CD4-positive, alpha-beta T cell (primary cell): ENCODE measurements at regions not wholly inside any gene's neighbourhood (a gene's known extent, or its start where the extent isn't known, plus 50 kb on each side); places are given as distances from the start of the nearest gene placed in this dataset.

Source experiments
- ATAC-seq: fragments of 200-7000 bp; cut with Tn5 transposase; one replicate; pipeline ENCODE4 v1.10.0; 2022; ENCODE audit warnings: mild to moderate bottlenecking; ENCODE audit not compliant: poor library complexity
- CTCF ChIA-PET: fragments of 350-600 bp; sonication (Branson Sonifier 250); formaldehyde crosslinking; loops from one replicate; lab custom pipeline; 2021; ENCODE audit warnings: antibody characterized with exemption, inconsistent platforms; lab: Charles Lee
- POLR2A ChIA-PET: fragments of 350-600 bp; sonication (Branson Sonifier 250); formaldehyde crosslinking; loops from one replicate; lab custom pipeline; 2021; ENCODE audit warnings: antibody characterized with exemption, inconsistent platforms; lab: Charles Lee
- DNase-seq, 14 experiments: peaks; one replicate each; pipeline ENCODE4 v3.0.0-alpha.2; 2013 to 2020; ENCODE audit warnings: mixed read lengths in 2 of 14
- H3K27ac ChIP-seq, 2 donors: one replicate each; pipeline versions ENCODE4 v1.5.1 to v1.7.0; 2013; ENCODE audit warnings: low read length in 2 of 2, low read depth in 1 of 2, mild to moderate bottlenecking in 1 of 2
- H3K27me3 ChIP-seq, 2 experiments: 1 replicate in 1 of 2; 2 replicates in 1 of 2; pipeline versions ENCODE4 v1.6.1 to v1.7.0; 2013; ENCODE audit warnings: low read length in 2 of 2, control low read depth in 1 of 2, mild to moderate bottlenecking in 1 of 2, moderate library complexity in 1 of 2; ENCODE audit not compliant: insufficient read depth in 2 of 2, control insufficient read depth in 1 of 2
- H3K36me3 ChIP-seq: one replicate; pipeline ENCODE4 v1.6.1; 2013; ENCODE audit warnings: low read length, control low read depth; ENCODE audit not compliant: insufficient read depth
- H3K4me1 ChIP-seq: one replicate; pipeline ENCODE4 v1.6.1; 2013; ENCODE audit warnings: low read length, control low read depth; ENCODE audit not compliant: insufficient read depth
- H3K4me3 ChIP-seq: one replicate; pipeline ENCODE4 v1.5.1; 2013; ENCODE audit warnings: mild to moderate bottlenecking, low read length, moderate library complexity
- H3K9me3 ChIP-seq, 2 experiments: 1 replicate in 1 of 2; 2 replicates in 1 of 2; pipeline versions ENCODE4 v1.6.1 to v1.7.0; 2013; ENCODE audit warnings: low read length in 2 of 2, mild to moderate bottlenecking in 2 of 2, control low read depth in 1 of 2, moderate library complexity in 1 of 2; ENCODE audit not compliant: control insufficient read depth in 1 of 2, insufficient read depth in 1 of 2
- H3K27ac Mint-ChIP-seq: one replicate; pipeline ENCODE4 v1.8.0; 2020; ENCODE audit warnings: mixed read lengths
- H3K27me3 Mint-ChIP-seq: one replicate; pipeline ENCODE4 v1.8.0; 2021; ENCODE audit warnings: mixed read lengths
- H3K36me3 Mint-ChIP-seq: one replicate; pipeline ENCODE4 v1.8.0; 2021; ENCODE audit warnings: low read depth, mixed read lengths
- H3K4me1 Mint-ChIP-seq: one replicate; pipeline ENCODE4 v1.8.0; 2021; ENCODE audit warnings: low read depth, mixed read lengths
- H3K4me3 Mint-ChIP-seq: one replicate; pipeline ENCODE4 v1.8.0; 2020; ENCODE audit warnings: mild to moderate bottlenecking, mixed read lengths
- H3K9me3 Mint-ChIP-seq: one replicate; pipeline ENCODE4 v1.8.0; 2020; ENCODE audit warnings: mixed read lengths
- intact Hi-C, 2 experiments: fragments of 100-400 bp; cut with DNase I in 1 of 2; cut with micrococcal nuclease in 1 of 2; formaldehyde crosslinking; loops; one replicate each; pipeline versions ENCODE4 v1.15.1 to v1.9.0; 2023 to 2025; cut with DNase I, micrococcal nuclease
- TF ChIP-seq, protein P1 (sequence below): fragments of 200-600 bp; IDR thresholded peaks from one replicate; pipeline ENCODE4 v1.8.0; 2022; ENCODE audit warnings: antibody characterized with exemption, mild to moderate bottlenecking

DNA sequence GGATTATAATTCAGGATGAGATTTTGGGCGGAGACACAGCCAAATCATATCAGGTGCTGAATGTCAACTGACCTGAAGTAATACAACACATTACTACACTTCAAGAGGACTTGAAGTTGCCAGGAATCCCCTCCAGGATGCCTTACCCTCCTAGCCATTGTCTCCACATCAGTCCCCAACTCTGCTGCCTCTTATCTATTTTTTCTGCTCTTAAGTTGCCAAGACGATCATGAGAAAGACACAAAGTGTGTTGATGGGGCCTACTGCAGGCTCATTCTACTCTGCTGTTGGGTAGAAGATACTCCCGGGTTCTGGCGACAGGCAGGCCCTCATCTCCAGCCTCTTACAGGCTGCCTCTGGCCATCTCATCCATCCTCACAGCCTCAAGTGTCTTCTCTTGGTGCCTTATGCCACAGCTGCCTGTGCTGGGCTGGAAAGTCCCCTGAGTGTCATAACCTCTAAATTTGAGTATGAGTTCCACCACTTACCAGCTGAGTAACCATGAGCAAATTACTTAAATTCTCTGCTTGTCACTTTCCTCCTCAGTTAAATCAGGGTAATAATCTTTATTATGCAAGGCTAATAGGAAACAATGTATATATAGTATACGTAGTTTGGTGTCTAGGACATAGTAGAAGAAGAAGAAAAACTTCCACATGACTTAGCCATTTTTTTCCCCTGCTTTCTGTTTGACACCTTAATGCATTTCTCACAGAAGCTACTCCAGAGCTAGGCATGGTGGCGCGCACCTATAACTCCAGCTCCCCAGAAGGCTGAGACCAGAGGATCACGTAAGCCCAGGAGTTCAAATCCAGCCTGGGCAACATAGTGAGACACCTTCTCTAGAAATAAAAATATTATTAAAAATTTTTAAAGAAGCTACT is 73.0 kb upstream of the SNX2 start:
- no peak overlapping the region for H3K27ac ChIP-seq
- no peaks in the 10 kb centered on the region for H3K4me1 ChIP-seq
- Mint-ChIP-seq H3K36me3 (no peaks in the 10 kb centered on the region), H3K9me3 (no peaks in the 10 kb centered on the region), H3K4me3 (no peak overlapping the region), H3K4me1 (no peaks in the 10 kb centered on the region), H3K27ac (no peak overlapping the region), H3K27me3 (no peaks in the 10 kb centered on the region)
- TF ChIP-seq, protein P1, sequence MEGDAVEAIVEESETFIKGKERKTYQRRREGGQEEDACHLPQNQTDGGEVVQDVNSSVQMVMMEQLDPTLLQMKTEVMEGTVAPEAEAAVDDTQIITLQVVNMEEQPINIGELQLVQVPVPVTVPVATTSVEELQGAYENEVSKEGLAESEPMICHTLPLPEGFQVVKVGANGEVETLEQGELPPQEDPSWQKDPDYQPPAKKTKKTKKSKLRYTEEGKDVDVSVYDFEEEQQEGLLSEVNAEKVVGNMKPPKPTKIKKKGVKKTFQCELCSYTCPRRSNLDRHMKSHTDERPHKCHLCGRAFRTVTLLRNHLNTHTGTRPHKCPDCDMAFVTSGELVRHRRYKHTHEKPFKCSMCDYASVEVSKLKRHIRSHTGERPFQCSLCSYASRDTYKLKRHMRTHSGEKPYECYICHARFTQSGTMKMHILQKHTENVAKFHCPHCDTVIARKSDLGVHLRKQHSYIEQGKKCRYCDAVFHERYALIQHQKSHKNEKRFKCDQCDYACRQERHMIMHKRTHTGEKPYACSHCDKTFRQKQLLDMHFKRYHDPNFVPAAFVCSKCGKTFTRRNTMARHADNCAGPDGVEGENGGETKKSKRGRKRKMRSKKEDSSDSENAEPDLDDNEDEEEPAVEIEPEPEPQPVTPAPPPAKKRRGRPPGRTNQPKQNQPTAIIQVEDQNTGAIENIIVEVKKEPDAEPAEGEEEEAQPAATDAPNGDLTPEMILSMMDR, result no peak
- no peak for ATAC-seq
- H3K27me3 ChIP-seq, result no peaks in the 10 kb centered on the region
- CTCF ChIA-PET, result no interaction called here
- POLR2A ChIA-PET, result interaction anchor here (0.6 kb wide), 1 partner anchor 13 kb away, joined by 4 read pairs; no protein-coding TSS in a partner anchor
- no peak overlapping the region for H3K4me3 ChIP-seq
- intact Hi-C loops, result loop anchor here in 1 of 2 experiments (5.0 to 10.0 kb wide), 2 partner anchors 293 to 910 kb away; no protein-coding TSS in a partner anchor
- no peaks in the 10 kb centered on the region for H3K9me3 ChIP-seq
- H3K36me3 ChIP-seq, result no peaks in the 10 kb centered on the region
- peak in 1 of 14 experiments; percentile 19 for DNase-seq

DNA sequence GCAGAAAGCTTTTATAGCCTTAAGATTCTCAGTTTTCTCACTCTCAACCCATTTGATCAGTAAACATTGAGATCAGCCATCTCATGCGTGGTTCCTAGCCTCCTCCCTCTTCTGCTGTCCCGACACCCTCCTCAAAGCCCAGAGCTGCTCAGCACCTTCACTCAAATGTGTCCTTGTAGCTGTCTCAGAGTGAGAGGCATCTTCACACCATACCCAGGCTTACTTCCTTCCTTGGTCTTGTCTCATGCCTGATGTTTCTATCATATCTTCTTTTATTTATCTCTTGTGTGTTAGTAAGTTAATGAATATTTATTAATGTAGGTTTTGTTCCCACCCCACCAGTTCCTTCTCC is 72.4 kb upstream of the SNX2 start:
- ChIA-PET CTCF (no interaction called here), POLR2A (interaction anchor here (0.6 kb wide), 1 partner anchor 13 kb away, joined by 4 read pairs; no protein-coding TSS in a partner anchor)
- Histone ChIP-seq H3K27ac (no peak overlapping the region), H3K27me3 (no peaks in the 10 kb centered on the region), H3K4me3 (no peak overlapping the region), H3K9me3 (no peaks in the 10 kb centered on the region), H3K4me1 (no peaks in the 10 kb centered on the region), H3K36me3 (no peaks in the 10 kb centered on the region)
- H3K36me3 Mint-ChIP-seq, result no peaks in the 10 kb centered on the region
- no peaks in the 10 kb centered on the region for H3K9me3 Mint-ChIP-seq
- H3K27ac Mint-ChIP-seq, result no peak overlapping the region
- TF ChIP-seq, protein P1, result no peak
- DNase-seq, result no peak
- H3K4me1 Mint-ChIP-seq, result no peaks in the 10 kb centered on the region
- no peak for ATAC-seq
- intact Hi-C loops, result loop anchor here in 1 of 2 experiments (5.0 to 10.0 kb wide), 2 partner anchors 292 to 910 kb away; no protein-coding TSS in a partner anchor
- H3K27me3 Mint-ChIP-seq, result no peaks in the 10 kb centered on the region
- no peak overlapping the region for H3K4me3 Mint-ChIP-seq

DNA sequence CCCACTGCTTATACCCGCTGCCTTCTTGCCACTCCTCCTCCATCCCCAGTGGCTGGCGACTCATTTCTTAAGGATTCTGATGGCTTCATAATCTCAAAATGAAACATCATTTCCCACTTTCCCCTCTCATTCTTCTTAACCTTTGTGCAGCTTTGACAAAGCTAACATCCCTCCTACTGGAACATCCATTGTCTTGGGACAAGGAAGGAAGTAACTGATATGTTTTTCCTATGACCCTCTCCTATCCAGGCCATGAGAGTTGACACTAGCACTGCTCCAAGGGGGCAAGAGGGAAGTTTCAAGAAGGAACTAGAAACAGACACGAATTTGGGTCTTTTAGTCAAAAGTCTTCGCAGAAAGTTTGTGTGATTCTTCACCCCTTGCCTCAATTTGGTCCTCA is 71.7 kb upstream of the SNX2 start:
- no peak overlapping the region for H3K4me3 Mint-ChIP-seq
- Histone ChIP-seq H3K27ac (no peak overlapping the region), H3K27me3 (no peaks in the 10 kb centered on the region), H3K4me1 (no peaks in the 10 kb centered on the region), H3K4me3 (no peak overlapping the region), H3K36me3 (no peaks in the 10 kb centered on the region), H3K9me3 (no peaks in the 10 kb centered on the region)
- no peak for DNase-seq
- intact Hi-C loops, result loop anchor here in 1 of 2 experiments (5.0 to 10.0 kb wide), 2 partner anchors 292 to 909 kb away; no protein-coding TSS in a partner anchor
- no peaks in the 10 kb centered on the region for H3K27me3 Mint-ChIP-seq
- ChIA-PET CTCF (interaction anchor here (1.6 kb wide), 1 partner anchor 908 kb away, joined by 5 read pairs; no protein-coding TSS in a partner anchor), POLR2A (no interaction called here)
- TF ChIP-seq, protein P1, result no peak
- H3K4me1 Mint-ChIP-seq, result no peaks in the 10 kb centered on the region
- no peaks in the 10 kb centered on the region for H3K9me3 Mint-ChIP-seq
- H3K27ac Mint-ChIP-seq, result no peak overlapping the region
- no peak for ATAC-seq
- H3K36me3 Mint-ChIP-seq, result no peaks in the 10 kb centered on the region
